Caco-2 (cell line): ENCODE measurements at regions not wholly inside any gene's neighbourhood (a gene's known extent, or its start where the extent isn't known, plus 50 kb on each side); places are given as distances from the start of the nearest gene placed in this dataset.

Source experiments
- BruUV-seq: library from RNA; stranded (reverse); fragments of 400-500 nt; replicated peaks from 2 replicates; lab custom pipeline; 2021; lab: Mats Ljungman, UMichigan
- CTCF ChIA-PET: fragments of 300-600 bp; sonication (Branson Sonifier 250); formaldehyde crosslinking; loops from one replicate; lab custom pipeline; 2022; ENCODE audit warnings: antibody characterized with exemption; lab: Charles Lee
- POLR2A ChIA-PET: fragments of 300-600 bp; sonication (Branson Sonifier 250); formaldehyde crosslinking; loops from one replicate; lab custom pipeline; 2022; ENCODE audit warnings: antibody characterized with exemption; lab: Charles Lee
- DNase-seq, 2 experiments: peaks; one replicate each; pipeline versions ENCODE4 v3.0.0 to v3.0.0-alpha.2; 2020 to 2022
- H3K27me3 ChIP-seq: replicated peaks from 2 replicates; pipeline ENCODE4 v1.6.0; 2011; ENCODE audit warnings: low read length; ENCODE audit not compliant: control insufficient read depth, insufficient read depth
- H3K36me3 ChIP-seq: 2 replicates; pipeline ENCODE4 v1.5.1; 2011; ENCODE audit warnings: low read length; ENCODE audit not compliant: control insufficient read depth, insufficient read depth
- H3K4me1 ChIP-seq: fragments of 250-450 bp; sonication (Bioruptor Pico); 2 replicates; pipeline ENCODE4 v1.5.1; 2020; ENCODE audit warnings: mild to moderate bottlenecking
- H3K4me3 ChIP-seq: 2 replicates; pipeline ENCODE4 v1.5.1; 2011; ENCODE audit warnings: low read depth, mild to moderate bottlenecking, control low read depth, low read length
- H3K9me3 ChIP-seq: fragments of 250-450 bp; sonication (Bioruptor Pico); 2 replicates; pipeline ENCODE4 v1.5.1; 2020; ENCODE audit warnings: mild to moderate bottlenecking, moderate library complexity
- H3K27ac Mint-ChIP-seq: one replicate; pipeline ENCODE4 v1.8.0; 2022; ENCODE audit warnings: mixed read lengths; ENCODE audit not compliant: unreplicated experiment
- H3K27me3 Mint-ChIP-seq: one replicate; pipeline ENCODE4 v1.8.0; 2022; ENCODE audit warnings: mixed read lengths; ENCODE audit not compliant: insufficient read depth, unreplicated experiment
- H3K36me3 Mint-ChIP-seq: one replicate; pipeline ENCODE4 v1.8.0; 2022; ENCODE audit warnings: mild to moderate bottlenecking, mixed read lengths; ENCODE audit not compliant: insufficient read depth, unreplicated experiment
- H3K4me1 Mint-ChIP-seq: one replicate; pipeline ENCODE4 v1.8.0; 2022; ENCODE audit warnings: low read depth, mixed read lengths; ENCODE audit not compliant: unreplicated experiment
- H3K4me3 Mint-ChIP-seq: one replicate; pipeline ENCODE4 v1.8.0; 2022; ENCODE audit warnings: mild to moderate bottlenecking, moderate library complexity, mixed read lengths; ENCODE audit not compliant: unreplicated experiment
- H3K9me3 Mint-ChIP-seq: one replicate; pipeline ENCODE4 v1.8.0; 2022; ENCODE audit warnings: mixed read lengths; ENCODE audit not compliant: unreplicated experiment
- CTCF ChIP-seq, 2 experiments: fragments of 200-600 bp in 1 of 2; IDR thresholded peaks; 1 replicate in 1 of 2; 2 replicates in 1 of 2; pipeline versions ENCODE4 v1.5.1 to v1.8.0; 2011 to 2022; ENCODE audit warnings: antibody characterized with exemption in 1 of 2, control low read depth in 1 of 2, inconsistent platforms in 1 of 2, low read depth in 1 of 2, low read length in 1 of 2, mild to moderate bottlenecking in 1 of 2, moderate library complexity in 1 of 2; ENCODE audit not compliant: insufficient read depth in 1 of 2, severe bottlenecking in 1 of 2, unreplicated experiment in 1 of 2
- intact Hi-C: fragments of 100-400 bp; cut with micrococcal nuclease; formaldehyde crosslinking; loops from one replicate; pipeline ENCODE4 v1.10.0; 2022; ENCODE audit not compliant: unreplicated experiment

- no peak overlapping the region for H3K4me3 ChIP-seq
- intact Hi-C loops, result no loop called here
- H3K4me1 ChIP-seq, result no peaks in the 10 kb centered on the region
- ChIA-PET POLR2A (no interaction called here), CTCF (no interaction called here)
- DNase-seq, result no peak
- Mint-ChIP-seq H3K9me3 (no peaks in the 10 kb centered on the region), H3K36me3 (no peaks in the 10 kb centered on the region), H3K4me3 (no peak overlapping the region), H3K4me1 (no peaks in the 10 kb centered on the region), H3K27me3 (peaks cover 3% of the 10 kb centered on the region), H3K27ac (no peak overlapping the region)
- no peaks in the 10 kb centered on the region for H3K9me3 ChIP-seq
- TF ChIP-seq CTCF (IDR thresholded peaks at IDR 0.05; ENCODE audit: insufficient read depth in 1 of 2, low read depth in 1 of 2, low read length in 1 of 2, severe bottlenecking in 1 of 2, unreplicated experiment in 1 of 2), result no peak
- no peaks in the 10 kb centered on the region for H3K27me3 ChIP-seq
- H3K36me3 ChIP-seq, result no peaks in the 10 kb centered on the region
- no TSS peak for BruUV-seq
Observed at GRCh38 chr14:29355331-29355730, 572.3 kb downstream of the PRKD1 start.

GRCh38 chr14:29355846-29356245, 571.8 kb downstream of the PRKD1 start:
- no peaks in the 10 kb centered on the region for H3K4me1 ChIP-seq
- no peaks in the 10 kb centered on the region for H3K4me1 Mint-ChIP-seq
- H3K27me3 Mint-ChIP-seq, result peaks cover 3% of the 10 kb centered on the region
- H3K9me3 Mint-ChIP-seq, result no peaks in the 10 kb centered on the region
- no peaks in the 10 kb centered on the region for H3K36me3 ChIP-seq
- H3K27me3 ChIP-seq, result no peaks in the 10 kb centered on the region
- no peaks in the 10 kb centered on the region for H3K36me3 Mint-ChIP-seq
- H3K27ac Mint-ChIP-seq, result no peak overlapping the region
- no TSS peak for BruUV-seq
- POLR2A ChIA-PET, result no interaction called here
- TF ChIP-seq CTCF (IDR thresholded peaks at IDR 0.05; ENCODE audit: insufficient read depth in 1 of 2, low read depth in 1 of 2, low read length in 1 of 2, severe bottlenecking in 1 of 2, unreplicated experiment in 1 of 2), result no peak
- CTCF ChIA-PET, result no interaction called here
- no peak overlapping the region for H3K4me3 ChIP-seq
- no peak for DNase-seq
- H3K9me3 ChIP-seq, result no peaks in the 10 kb centered on the region
- H3K4me3 Mint-ChIP-seq, result no peak overlapping the region
- intact Hi-C loops, result no loop called here

GRCh38 chr14:29360656-29361055, 567.0 kb downstream of the PRKD1 start:
- POLR2A ChIA-PET, result no interaction called here

More at GRCh38 chr14:29360656-29361055, 567.0 kb downstream of the PRKD1 start:
- H3K36me3 ChIP-seq, result no peaks in the 10 kb centered on the region
- BruUV-seq, result no TSS peak
- no peak overlapping the region for H3K4me3 ChIP-seq
- H3K9me3 ChIP-seq, result no peaks in the 10 kb centered on the region
- intact Hi-C loops, result no loop called here
- H3K27me3 ChIP-seq, result no peaks in the 10 kb centered on the region
- H3K27me3 Mint-ChIP-seq, result peaks cover 3% of the 10 kb centered on the region
- no peak for DNase-seq
- no peaks in the 10 kb centered on the region for H3K4me1 Mint-ChIP-seq
- no peaks in the 10 kb centered on the region for H3K36me3 Mint-ChIP-seq
- H3K4me1 ChIP-seq, result no peaks in the 10 kb centered on the region
- no peak overlapping the region for H3K4me3 Mint-ChIP-seq
- TF ChIP-seq CTCF (IDR thresholded peaks at IDR 0.05; ENCODE audit: insufficient read depth in 1 of 2, low read depth in 1 of 2, low read length in 1 of 2, severe bottlenecking in 1 of 2, unreplicated experiment in 1 of 2), result no peak
- CTCF ChIA-PET, result interaction anchor here (0.7 kb wide), 1 partner anchor 678 kb away, joined by 3 read pairs; no protein-coding TSS in a partner anchor
- no peaks in the 10 kb centered on the region for H3K9me3 Mint-ChIP-seq
- H3K27ac Mint-ChIP-seq, result no peak overlapping the region
